ENCODE measurements at regions not wholly inside any gene's neighbourhood (a gene's known extent, or its start where the extent isn't known, plus 50 kb on each side); places are given as distances from the start of the nearest gene placed in this dataset.

- Mint-ChIP-seq H3K4me3 (no peak overlapping the region), H3K4me1 (no peaks in the 10 kb centered on the region), H3K9me3 (ENCODE audit: low read depth) (peaks cover 2% of the 10 kb centered on the region), H3K36me3 (ENCODE audit: low read depth) (no peaks in the 10 kb centered on the region), H3K27me3 (no peaks in the 10 kb centered on the region), H3K27ac (no peak overlapping the region)
- ATAC-seq (no peak), DNase-seq (no peak)
- CTCF ChIA-PET, result no interaction called here
- POLR2A ChIA-PET, result interaction anchor here (0.7 kb wide), 1 partner anchor 67 kb away, joined by 4 read pairs; no protein-coding TSS in a partner anchor
- intact Hi-C loops (cut with DNase I, micrococcal nuclease), result no loop called here
Observed at GRCh38 chr2:221245772-221246171, 326.3 kb downstream of the EPHA4 start.

DNA sequence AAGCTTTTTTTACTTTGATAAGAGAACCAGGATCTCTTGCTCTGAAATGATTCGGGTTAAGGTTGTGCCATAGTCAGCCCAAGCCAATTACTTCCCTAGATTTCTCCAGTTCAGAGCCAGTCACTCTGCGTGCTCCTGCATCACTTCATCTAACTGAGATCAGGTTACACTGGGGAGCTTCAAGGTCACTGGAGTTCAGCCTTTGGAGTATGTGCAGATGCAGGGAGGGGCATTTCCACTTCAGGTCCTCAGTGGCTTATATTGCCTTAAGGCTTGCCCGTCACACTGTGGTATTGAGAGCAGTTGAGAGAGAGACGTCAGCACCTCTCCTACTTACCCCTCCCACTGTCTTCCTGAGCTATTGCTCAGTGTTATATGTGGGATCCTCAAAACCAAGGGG, 317.8 kb downstream of the EPHA4 start:
- Mint-ChIP-seq H3K27me3 (no peaks in the 10 kb centered on the region), H3K27ac (no peak overlapping the region), H3K36me3 (ENCODE audit: low read depth) (no peaks in the 10 kb centered on the region), H3K4me3 (no peak overlapping the region), H3K4me1 (no peaks in the 10 kb centered on the region), H3K9me3 (ENCODE audit: low read depth) (no peaks in the 10 kb centered on the region)
- no peak for DNase-seq
- ChIA-PET CTCF (no interaction called here), POLR2A (no interaction called here)
- intact Hi-C loops (cut with DNase I, micrococcal nuclease), result no loop called here
- no peak for ATAC-seq

DNA sequence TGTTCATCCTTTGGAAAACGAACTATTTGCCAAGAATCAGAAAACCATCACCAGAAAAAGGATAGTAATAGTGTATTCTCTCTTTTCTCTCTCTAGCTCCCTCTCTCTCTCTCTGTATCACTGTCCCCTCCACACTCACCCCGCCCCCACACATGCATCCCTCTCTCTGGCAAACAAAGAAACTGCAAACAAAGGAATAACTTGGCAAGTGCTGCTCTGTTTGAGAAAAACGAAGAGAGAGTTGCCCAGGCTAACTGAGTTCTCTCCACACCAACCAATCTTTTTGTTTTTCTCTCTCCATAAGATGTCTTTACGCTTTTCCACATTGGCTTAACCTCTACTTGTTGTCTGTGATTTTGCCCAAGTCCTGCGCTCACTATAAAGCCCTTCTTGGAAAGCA, 316.2 kb downstream of the EPHA4 start:
- H3K9me3 Mint-ChIP-seq (ENCODE audit: low read depth), result no peaks in the 10 kb centered on the region
- no peaks in the 10 kb centered on the region for H3K27me3 Mint-ChIP-seq
- H3K4me1 Mint-ChIP-seq, result no peaks in the 10 kb centered on the region
- H3K27ac Mint-ChIP-seq, result no peak overlapping the region
- H3K36me3 Mint-ChIP-seq (ENCODE audit: low read depth), result no peaks in the 10 kb centered on the region
- ChIA-PET POLR2A (no interaction called here), CTCF (interaction anchor here (0.8 kb wide), 1 partner anchor 27 kb away, joined by 3 read pairs; no protein-coding TSS in a partner anchor)
- intact Hi-C loops (cut with DNase I, micrococcal nuclease), result no loop called here
- ATAC-seq (no peak), DNase-seq (no peak)
- no peak overlapping the region for H3K4me3 Mint-ChIP-seq

GRCh38 chr2:221258464-221258863, 313.6 kb downstream of the EPHA4 start:
- ChIA-PET CTCF (no interaction called here), POLR2A (no interaction called here)
- H3K4me3 Mint-ChIP-seq, result no peak overlapping the region
- H3K36me3 Mint-ChIP-seq (ENCODE audit: low read depth), result no peaks in the 10 kb centered on the region
- no peak overlapping the region for H3K27ac Mint-ChIP-seq
- H3K4me1 Mint-ChIP-seq, result no peaks in the 10 kb centered on the region
- H3K27me3 Mint-ChIP-seq, result no peaks in the 10 kb centered on the region
- intact Hi-C loops (cut with DNase I, micrococcal nuclease), result no loop called here
- DNase-seq (no peak), ATAC-seq (no peak)
- H3K9me3 Mint-ChIP-seq (ENCODE audit: low read depth), result no peaks in the 10 kb centered on the region

GRCh38 chr2:221262651-221263050, 309.5 kb downstream of the EPHA4 start:
- Mint-ChIP-seq H3K9me3 (ENCODE audit: low read depth) (no peaks in the 10 kb centered on the region), H3K4me1 (no peaks in the 10 kb centered on the region), H3K36me3 (ENCODE audit: low read depth) (no peaks in the 10 kb centered on the region), H3K27me3 (no peaks in the 10 kb centered on the region), H3K4me3 (no peak overlapping the region), H3K27ac (no peak overlapping the region)
- ChIA-PET POLR2A (no interaction called here), CTCF (no interaction called here)
- ATAC-seq (no peak), DNase-seq (no peak)
- intact Hi-C loops (cut with DNase I, micrococcal nuclease), result no loop called here

GRCh38 chr2:221263573-221263972, 308.5 kb downstream of the EPHA4 start:
- intact Hi-C loops (cut with DNase I, micrococcal nuclease), result no loop called here
- no peaks in the 10 kb centered on the region for H3K27me3 Mint-ChIP-seq
- no peaks in the 10 kb centered on the region for H3K9me3 Mint-ChIP-seq (ENCODE audit: low read depth)
- H3K4me1 Mint-ChIP-seq, result no peaks in the 10 kb centered on the region
- H3K4me3 Mint-ChIP-seq, result no peak overlapping the region
- no peak for DNase-seq
- H3K36me3 Mint-ChIP-seq (ENCODE audit: low read depth), result no peaks in the 10 kb centered on the region
- no peak for ATAC-seq
- CTCF ChIA-PET, result no interaction called here
- no peak overlapping the region for H3K27ac Mint-ChIP-seq
- POLR2A ChIA-PET, result no interaction called here

DNA sequence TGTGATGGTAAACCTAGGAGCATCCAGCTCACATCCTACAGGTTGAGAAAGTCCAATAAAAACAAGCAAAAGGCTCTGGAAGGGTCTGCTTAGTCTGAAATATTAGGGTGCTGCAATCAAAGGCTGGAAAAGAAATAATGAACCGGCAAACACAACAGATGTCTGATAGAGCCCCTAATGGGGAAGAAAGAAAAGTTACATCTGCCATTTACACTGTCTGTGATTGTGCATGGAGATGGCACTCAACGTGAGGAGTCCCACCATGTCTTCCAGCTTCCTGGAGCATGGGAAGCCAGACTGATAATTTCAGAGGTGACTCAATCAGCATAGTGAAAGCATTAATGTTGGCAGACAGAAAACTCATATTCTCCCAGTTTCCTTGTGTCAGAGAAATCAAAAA, 307.8 kb downstream of the EPHA4 start:
- H3K4me3 Mint-ChIP-seq, result no peak overlapping the region
- intact Hi-C loops (cut with DNase I, micrococcal nuclease), result no loop called here
- DNase-seq (no peak), ATAC-seq (no peak)
- no peaks in the 10 kb centered on the region for H3K27me3 Mint-ChIP-seq
- H3K27ac Mint-ChIP-seq, result no peak overlapping the region
- CTCF ChIA-PET, result no interaction called here
- POLR2A ChIA-PET, result no interaction called here
- H3K9me3 Mint-ChIP-seq (ENCODE audit: low read depth), result no peaks in the 10 kb centered on the region
- no peaks in the 10 kb centered on the region for H3K36me3 Mint-ChIP-seq (ENCODE audit: low read depth)
- H3K4me1 Mint-ChIP-seq, result no peaks in the 10 kb centered on the region

DNA sequence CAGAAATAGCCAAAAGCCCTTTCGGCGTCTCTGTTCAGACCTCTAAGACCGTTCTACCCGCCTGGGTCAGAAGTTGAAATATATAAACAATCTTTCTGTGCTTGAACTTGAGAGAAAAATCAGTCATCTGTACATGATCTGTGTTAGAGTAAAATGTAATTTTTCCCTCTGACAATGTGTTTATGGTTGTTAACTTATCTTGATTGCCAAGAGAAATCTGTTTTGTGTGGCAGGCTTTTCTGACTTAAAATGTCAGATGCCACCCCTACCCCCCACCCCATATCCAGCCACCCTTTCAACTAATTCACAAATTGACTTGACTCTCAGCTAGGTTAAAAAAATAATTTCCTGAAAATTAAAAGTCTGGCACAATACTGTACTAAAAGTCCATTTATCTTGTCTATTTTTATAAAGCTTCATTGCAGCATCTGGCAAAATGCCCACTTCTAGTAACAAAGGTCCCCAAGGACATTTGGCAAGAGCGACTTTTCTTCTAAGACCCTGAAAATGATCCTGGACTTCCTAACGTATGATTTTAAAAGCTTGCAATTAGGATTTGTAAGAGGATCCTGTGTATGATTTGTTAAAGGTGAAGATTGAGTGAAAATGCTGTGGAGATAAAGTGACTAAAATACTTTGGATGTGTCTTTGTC, 304.2 kb downstream of the EPHA4 start:
- intact Hi-C loops (cut with DNase I, micrococcal nuclease), result no loop called here
- no peak overlapping the region for H3K27ac Mint-ChIP-seq
- H3K9me3 Mint-ChIP-seq (ENCODE audit: low read depth), result no peaks in the 10 kb centered on the region
- no peak overlapping the region for H3K4me3 Mint-ChIP-seq
- H3K36me3 Mint-ChIP-seq (ENCODE audit: low read depth), result no peaks in the 10 kb centered on the region
- H3K4me1 Mint-ChIP-seq, result no peaks in the 10 kb centered on the region
- ChIA-PET CTCF (no interaction called here), POLR2A (no interaction called here)
- ATAC-seq (no peak), DNase-seq (no peak)
- peaks cover 4% of the 10 kb centered on the region for H3K27me3 Mint-ChIP-seq

- peaks cover 4% of the 10 kb centered on the region for H3K27me3 Mint-ChIP-seq
- no peak overlapping the region for H3K27ac Mint-ChIP-seq
- H3K4me3 Mint-ChIP-seq, result no peak overlapping the region
- intact Hi-C loops (cut with DNase I, micrococcal nuclease), result no loop called here
- no peaks in the 10 kb centered on the region for H3K9me3 Mint-ChIP-seq (ENCODE audit: low read depth)
- H3K36me3 Mint-ChIP-seq (ENCODE audit: low read depth), result no peaks in the 10 kb centered on the region
- DNase-seq (no peak), ATAC-seq (no peak)
- no peaks in the 10 kb centered on the region for H3K4me1 Mint-ChIP-seq
- ChIA-PET POLR2A (no interaction called here), CTCF (no interaction called here)
Observed at GRCh38 chr2:221268631-221269030, 303.5 kb downstream of the EPHA4 start.

DNA sequence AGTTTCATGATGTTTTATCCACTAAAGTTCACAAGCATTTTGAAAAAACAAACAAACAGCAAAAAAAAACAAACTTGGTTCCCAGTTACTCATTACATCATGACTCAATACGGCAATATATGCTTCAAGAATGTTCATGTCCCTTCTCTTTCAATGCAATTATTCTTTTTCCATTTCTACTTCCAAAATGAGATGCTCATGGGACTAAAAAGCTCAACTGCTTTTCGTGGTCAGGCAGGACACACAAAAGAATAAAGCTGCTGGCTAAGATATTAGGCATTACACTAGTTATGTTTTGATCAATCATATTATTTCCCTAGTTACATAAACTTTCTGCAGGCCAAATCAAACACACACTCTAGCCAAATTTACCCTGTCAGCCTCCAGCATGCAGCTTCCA, 301.3 kb downstream of the EPHA4 start:
- intact Hi-C loops (cut with DNase I, micrococcal nuclease), result no loop called here
- H3K36me3 Mint-ChIP-seq (ENCODE audit: low read depth), result no peaks in the 10 kb centered on the region
- ATAC-seq, result no peak
- no peak overlapping the region for H3K4me3 Mint-ChIP-seq
- DNase-seq, result no peak
- no peaks in the 10 kb centered on the region for H3K4me1 Mint-ChIP-seq
- H3K27me3 Mint-ChIP-seq, result peaks cover 4% of the 10 kb centered on the region
- POLR2A ChIA-PET, result no interaction called here
- CTCF ChIA-PET, result no interaction called here
- H3K27ac Mint-ChIP-seq, result no peak overlapping the region
- H3K9me3 Mint-ChIP-seq (ENCODE audit: low read depth), result no peaks in the 10 kb centered on the region

GRCh38 chr2:221272729-221273128, 299.4 kb downstream of the EPHA4 start:
- Mint-ChIP-seq H3K36me3 (ENCODE audit: low read depth) (no peaks in the 10 kb centered on the region), H3K9me3 (ENCODE audit: low read depth) (no peaks in the 10 kb centered on the region), H3K27me3 (peaks cover 4% of the 10 kb centered on the region), H3K27ac (no peak overlapping the region), H3K4me1 (no peaks in the 10 kb centered on the region), H3K4me3 (no peak overlapping the region)
- intact Hi-C loops (cut with DNase I, micrococcal nuclease), result no loop called here
- no peak for ATAC-seq
- ChIA-PET POLR2A (no interaction called here), CTCF (no interaction called here)
- DNase-seq, result no peak

DNA sequence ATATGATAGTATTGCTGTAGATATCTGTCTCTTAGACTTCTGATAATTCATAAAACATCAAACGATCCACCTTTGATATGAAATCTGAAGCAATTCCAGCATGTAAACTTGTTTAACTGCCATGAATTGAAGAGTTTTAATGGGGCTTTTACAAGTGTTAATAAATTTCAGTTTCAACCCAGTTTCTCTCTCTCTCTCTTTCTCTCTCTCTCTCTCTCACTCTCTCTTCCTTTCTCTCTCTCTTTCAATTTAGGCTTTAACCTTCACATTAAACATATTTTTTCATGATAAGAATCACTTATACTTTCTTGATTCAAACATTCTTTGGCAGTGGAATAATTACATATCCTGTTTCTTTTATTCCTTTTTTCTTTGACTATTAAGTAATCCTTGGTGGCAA, 296.1 kb downstream of the EPHA4 start:
- Mint-ChIP-seq H3K4me1 (no peaks in the 10 kb centered on the region), H3K36me3 (ENCODE audit: low read depth) (no peaks in the 10 kb centered on the region), H3K27ac (no peak overlapping the region), H3K27me3 (peaks cover 2% of the 10 kb centered on the region), H3K9me3 (ENCODE audit: low read depth) (no peaks in the 10 kb centered on the region), H3K4me3 (no peak overlapping the region)
- ATAC-seq (no peak), DNase-seq (no peak)
- ChIA-PET POLR2A (no interaction called here), CTCF (interaction anchor here (0.7 kb wide), 1 partner anchor 255 kb away, joined by 3 read pairs; no protein-coding TSS in a partner anchor)
- intact Hi-C loops (cut with DNase I, micrococcal nuclease), result no loop called here

DNA sequence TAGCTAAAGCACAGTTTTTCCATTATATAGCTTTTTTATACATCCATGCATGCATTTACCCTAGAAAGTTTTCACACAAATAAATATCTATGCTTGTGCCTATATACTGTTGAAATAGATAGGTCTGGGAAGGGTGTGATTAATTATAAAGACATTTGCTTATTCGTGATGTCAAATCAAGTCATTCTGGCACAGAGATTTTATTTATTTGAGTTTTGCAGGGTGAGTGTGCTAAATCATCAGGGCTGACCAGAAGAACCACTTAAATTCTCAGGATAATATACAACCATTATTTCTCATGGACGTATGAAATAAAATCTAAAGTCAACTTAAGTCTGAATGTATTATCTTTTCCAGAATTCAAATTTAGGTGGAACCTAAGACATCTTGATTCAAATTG, 295.5 kb downstream of the EPHA4 start:
- DNase-seq (no peak), ATAC-seq (no peak)
- Mint-ChIP-seq H3K36me3 (ENCODE audit: low read depth) (no peaks in the 10 kb centered on the region), H3K4me3 (no peak overlapping the region), H3K4me1 (no peaks in the 10 kb centered on the region), H3K27me3 (peaks cover 2% of the 10 kb centered on the region), H3K27ac (no peak overlapping the region), H3K9me3 (ENCODE audit: low read depth) (no peaks in the 10 kb centered on the region)
- intact Hi-C loops (cut with DNase I, micrococcal nuclease), result no loop called here
- ChIA-PET POLR2A (no interaction called here), CTCF (no interaction called here)
